HL-60 (cell line): ENCODE measurements at regions not wholly inside any gene's neighbourhood (a gene's known extent, or its start where the extent isn't known, plus 50 kb on each side); places are given as distances from the start of the nearest gene placed in this dataset.

Experiments
- GABPA ChIP-seq: IDR thresholded peaks from 2 replicates; pipeline ENCODE4 v1.6.1; 2012; ENCODE audit warnings: low read depth
- SPI1 ChIP-seq: IDR thresholded peaks from 2 replicates; pipeline ENCODE4 v1.6.1; 2012; ENCODE audit warnings: low read depth, mild to moderate bottlenecking, borderline replicate concordance
- TF ChIP-seq, protein P1 (sequence below): IDR thresholded peaks from one replicate; pipeline ENCODE4 v1.5.1; 2011; ENCODE audit warnings: low read length, control low read depth, inconsistent platforms; ENCODE audit not compliant: insufficient read depth
- TF ChIP-seq, protein P2 (sequence below): IDR thresholded peaks from 2 replicates; pipeline ENCODE4 v1.6.1; 2012; ENCODE audit warnings: low read depth; ENCODE audit not compliant: insufficient replicate concordance

DNA sequence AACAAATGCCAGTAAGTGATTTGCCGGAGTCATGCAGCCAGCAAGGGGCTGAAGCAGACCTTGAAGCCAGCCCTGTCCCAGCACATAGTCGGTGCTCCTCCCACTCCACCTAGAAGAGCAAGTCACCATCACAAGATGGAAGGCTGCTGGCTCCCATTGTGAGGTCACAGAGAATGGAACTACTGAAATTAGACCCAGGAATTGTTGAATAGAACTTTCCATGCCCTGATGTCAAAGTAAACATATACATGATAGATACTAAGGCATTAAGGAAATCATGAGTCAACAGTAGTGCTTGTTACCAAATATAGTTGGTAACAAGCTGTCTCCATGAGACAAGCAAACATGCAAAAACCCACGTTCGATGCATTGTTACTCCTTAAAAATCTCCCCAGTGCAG lies 177.1 kb upstream of the MID1 start:
- TF ChIP-seq, protein P1, sequence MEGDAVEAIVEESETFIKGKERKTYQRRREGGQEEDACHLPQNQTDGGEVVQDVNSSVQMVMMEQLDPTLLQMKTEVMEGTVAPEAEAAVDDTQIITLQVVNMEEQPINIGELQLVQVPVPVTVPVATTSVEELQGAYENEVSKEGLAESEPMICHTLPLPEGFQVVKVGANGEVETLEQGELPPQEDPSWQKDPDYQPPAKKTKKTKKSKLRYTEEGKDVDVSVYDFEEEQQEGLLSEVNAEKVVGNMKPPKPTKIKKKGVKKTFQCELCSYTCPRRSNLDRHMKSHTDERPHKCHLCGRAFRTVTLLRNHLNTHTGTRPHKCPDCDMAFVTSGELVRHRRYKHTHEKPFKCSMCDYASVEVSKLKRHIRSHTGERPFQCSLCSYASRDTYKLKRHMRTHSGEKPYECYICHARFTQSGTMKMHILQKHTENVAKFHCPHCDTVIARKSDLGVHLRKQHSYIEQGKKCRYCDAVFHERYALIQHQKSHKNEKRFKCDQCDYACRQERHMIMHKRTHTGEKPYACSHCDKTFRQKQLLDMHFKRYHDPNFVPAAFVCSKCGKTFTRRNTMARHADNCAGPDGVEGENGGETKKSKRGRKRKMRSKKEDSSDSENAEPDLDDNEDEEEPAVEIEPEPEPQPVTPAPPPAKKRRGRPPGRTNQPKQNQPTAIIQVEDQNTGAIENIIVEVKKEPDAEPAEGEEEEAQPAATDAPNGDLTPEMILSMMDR, result no peak
- no peak for TF ChIP-seq SPI1
- no peak for TF ChIP-seq GABPA
- TF ChIP-seq, protein P2, sequence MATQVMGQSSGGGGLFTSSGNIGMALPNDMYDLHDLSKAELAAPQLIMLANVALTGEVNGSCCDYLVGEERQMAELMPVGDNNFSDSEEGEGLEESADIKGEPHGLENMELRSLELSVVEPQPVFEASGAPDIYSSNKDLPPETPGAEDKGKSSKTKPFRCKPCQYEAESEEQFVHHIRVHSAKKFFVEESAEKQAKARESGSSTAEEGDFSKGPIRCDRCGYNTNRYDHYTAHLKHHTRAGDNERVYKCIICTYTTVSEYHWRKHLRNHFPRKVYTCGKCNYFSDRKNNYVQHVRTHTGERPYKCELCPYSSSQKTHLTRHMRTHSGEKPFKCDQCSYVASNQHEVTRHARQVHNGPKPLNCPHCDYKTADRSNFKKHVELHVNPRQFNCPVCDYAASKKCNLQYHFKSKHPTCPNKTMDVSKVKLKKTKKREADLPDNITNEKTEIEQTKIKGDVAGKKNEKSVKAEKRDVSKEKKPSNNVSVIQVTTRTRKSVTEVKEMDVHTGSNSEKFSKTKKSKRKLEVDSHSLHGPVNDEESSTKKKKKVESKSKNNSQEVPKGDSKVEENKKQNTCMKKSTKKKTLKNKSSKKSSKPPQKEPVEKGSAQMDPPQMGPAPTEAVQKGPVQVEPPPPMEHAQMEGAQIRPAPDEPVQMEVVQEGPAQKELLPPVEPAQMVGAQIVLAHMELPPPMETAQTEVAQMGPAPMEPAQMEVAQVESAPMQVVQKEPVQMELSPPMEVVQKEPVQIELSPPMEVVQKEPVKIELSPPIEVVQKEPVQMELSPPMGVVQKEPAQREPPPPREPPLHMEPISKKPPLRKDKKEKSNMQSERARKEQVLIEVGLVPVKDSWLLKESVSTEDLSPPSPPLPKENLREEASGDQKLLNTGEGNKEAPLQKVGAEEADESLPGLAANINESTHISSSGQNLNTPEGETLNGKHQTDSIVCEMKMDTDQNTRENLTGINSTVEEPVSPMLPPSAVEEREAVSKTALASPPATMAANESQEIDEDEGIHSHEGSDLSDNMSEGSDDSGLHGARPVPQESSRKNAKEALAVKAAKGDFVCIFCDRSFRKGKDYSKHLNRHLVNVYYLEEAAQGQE, result no peak
